PC-3 (cell line): ENCODE measurements at regions not wholly inside any gene's neighbourhood (a gene's known extent, or its start where the extent isn't known, plus 50 kb on each side); places are given as distances from the start of the nearest gene placed in this dataset.

Source experiments
- CTCF ChIP-seq: fragments of 300-600 bp; sonication (generic); conservative IDR thresholded peaks from 2 replicates; pipeline ENCODE4 v1.5.1; 2017; ENCODE audit warnings: antibody characterized with exemption, low read depth, mild to moderate bottlenecking, low read length
- EZH2 ChIP-seq: fragments of 300-600 bp; sonication (generic); IDR thresholded peaks from one replicate; pipeline ENCODE4 v1.6.1; 2017; ENCODE audit warnings: antibody characterized with exemption, mild to moderate bottlenecking, low read length; ENCODE audit not compliant: unreplicated experiment
- EZH2phosphoT487 ChIP-seq: fragments of 300-600 bp; sonication (generic); IDR thresholded peaks from 2 replicates; pipeline ENCODE4 v1.6.1; 2018; ENCODE audit warnings: mild to moderate bottlenecking, antibody characterized with exemption, low read length, borderline replicate concordance

DNA sequence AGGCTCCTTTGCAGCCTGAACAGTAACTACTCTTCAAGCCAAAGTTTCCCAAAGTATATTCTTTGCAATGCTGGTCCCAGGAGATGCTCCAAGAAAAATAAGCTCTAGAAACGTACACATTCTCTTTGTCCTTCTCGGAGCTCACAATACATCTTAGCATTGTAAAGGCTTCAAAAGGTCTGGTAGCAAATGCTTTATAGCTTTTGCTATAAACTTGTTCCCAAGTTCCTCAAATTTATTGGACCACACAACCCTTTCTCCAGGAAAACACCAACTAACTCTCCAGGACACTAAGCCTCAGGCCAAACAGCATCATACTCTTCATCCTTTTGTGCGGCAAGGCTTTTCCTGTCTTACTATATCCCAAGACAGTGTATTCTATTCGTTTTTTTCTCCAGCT, 455.6 kb upstream of the PROK2 start:
- TF ChIP-seq CTCF (no peak), EZH2 (no peak), EZH2phosphoT487 (no peak)
